NCI-H69 (cell line): ENCODE measurements at regions not wholly inside any gene's neighbourhood (a gene's known extent, or its start where the extent isn't known, plus 50 kb on each side); places are given as distances from the start of the nearest gene placed in this dataset.

ENCODE experiments used
- DNase-seq: peaks from one replicate; lab custom pipeline; 2025; lab: John Stamatoyannopoulos, UW

DNA sequence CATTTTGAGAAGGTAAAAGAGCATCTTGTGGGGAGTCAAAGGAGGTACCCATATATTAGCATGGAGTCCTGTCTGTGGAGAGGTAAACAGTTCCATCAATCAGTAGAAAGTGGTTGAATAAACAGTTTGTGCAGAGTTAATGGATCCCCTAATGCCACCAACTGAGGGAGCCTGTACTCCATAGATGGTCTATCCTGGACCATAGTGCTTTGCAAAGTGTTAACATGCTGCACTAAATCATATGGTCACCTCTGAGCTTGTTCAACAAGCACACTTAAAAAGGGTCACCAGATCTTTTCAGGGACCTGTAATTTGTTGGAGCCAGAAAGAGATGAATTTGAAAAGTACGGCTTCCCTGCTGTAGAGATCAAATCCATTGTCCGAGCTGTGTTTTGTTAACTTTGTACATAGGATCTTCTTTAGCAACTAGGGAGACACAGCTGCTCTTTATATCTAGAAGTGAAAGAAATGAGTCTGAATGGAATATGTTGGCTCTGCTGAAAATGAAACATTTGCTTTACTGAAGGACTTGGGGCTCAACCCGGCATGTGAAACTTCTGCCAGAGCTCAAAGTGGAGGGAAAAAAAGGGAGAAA lies 366.4 kb downstream of the ETNK1 start:
- DNase-seq: peak; percentile 9

GRCh38 chr12:22993609-22994315 lies 368.8 kb downstream of the ETNK1 start:
- DNase-seq: peak; percentile 79

DNA sequence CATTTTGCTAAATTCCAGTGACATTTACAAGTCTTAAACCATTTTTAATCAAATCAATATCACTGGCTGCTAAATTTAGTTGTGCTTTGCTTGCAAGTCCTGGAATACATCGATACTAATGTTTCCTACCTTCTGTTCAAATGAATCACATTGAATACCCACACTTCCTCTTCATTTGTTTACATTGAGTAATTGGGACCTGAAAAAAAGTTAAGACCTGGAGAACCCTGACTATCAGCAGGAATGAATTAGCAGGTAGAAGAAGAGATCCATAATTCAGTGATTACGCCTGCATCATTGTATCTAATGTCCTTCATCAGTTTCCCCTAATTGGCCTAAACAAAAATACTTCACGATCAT lies 369.3 kb downstream of the ETNK1 start:
- peak; percentile 37 for DNase-seq

GRCh38 chr12:23001487-23001886 lies 376.5 kb downstream of the ETNK1 start:
- DNase-seq: no peak

- DNase-seq: no peak
Observed at GRCh38 chr12:23002381-23002780, 377.4 kb downstream of the ETNK1 start.

- DNase-seq: no peak
Observed at GRCh38 chr12:23004473-23005020, 379.6 kb downstream of the ETNK1 start.

DNA sequence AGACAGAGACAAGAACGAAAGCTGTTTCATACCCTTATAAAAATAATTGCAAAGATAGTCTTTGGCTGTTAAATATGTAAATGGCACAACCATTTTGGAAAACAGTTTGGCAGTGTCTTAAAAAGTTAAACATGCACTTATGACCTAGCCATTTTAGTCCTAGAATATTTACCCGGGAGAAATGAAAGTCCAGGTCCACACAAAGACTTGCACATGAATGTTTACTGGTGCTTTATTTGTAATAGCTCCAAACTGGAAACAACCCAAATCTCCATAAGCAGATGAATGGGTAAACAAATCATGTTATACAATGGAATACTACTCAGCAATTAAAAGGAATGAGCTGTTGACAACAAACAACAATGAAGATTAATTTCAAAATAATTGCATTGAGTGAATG lies 380.4 kb downstream of the ETNK1 start:
- no peak for DNase-seq

GRCh38 chr12:23006413-23006812 lies 381.4 kb downstream of the ETNK1 start:
- DNase-seq: no peak

- DNase-seq: no peak
Observed at GRCh38 chr12:23008623-23009022, 383.7 kb downstream of the ETNK1 start.

GRCh38 chr12:23014749-23015148 lies 389.8 kb downstream of the ETNK1 start:
- peak; percentile 6 for DNase-seq

DNA sequence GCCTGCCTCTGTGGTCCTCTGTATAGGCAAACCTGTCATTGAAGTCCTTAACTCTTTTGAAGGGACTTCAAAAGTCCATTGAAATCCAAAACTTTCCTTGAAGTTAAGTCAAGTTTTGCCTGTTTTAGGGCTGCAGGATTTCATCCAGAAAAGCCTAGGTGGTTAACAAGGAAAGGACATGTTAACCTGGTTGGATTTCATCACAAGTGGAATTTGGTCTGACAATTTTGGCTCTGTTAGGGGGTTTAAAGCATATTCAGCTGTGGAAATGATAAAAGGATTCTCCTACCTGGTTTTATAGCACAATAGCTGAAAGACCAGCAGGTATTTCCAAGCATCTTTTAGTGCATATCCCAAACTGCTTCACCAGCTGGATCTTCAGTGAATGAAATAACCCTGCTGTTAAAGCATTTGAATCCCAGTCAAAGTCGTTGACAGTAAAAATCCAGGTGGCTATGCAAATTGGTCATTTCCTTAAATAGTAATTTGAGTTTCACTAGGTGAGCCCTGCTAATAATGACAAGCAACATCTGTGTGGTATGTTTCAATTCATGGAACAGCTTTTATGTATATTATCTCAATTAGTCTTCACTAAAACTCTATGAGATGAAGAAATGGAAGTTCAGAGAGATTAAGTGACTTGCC lies 400.5 kb downstream of the ETNK1 start:
- DNase-seq: peak; percentile 42

DNA sequence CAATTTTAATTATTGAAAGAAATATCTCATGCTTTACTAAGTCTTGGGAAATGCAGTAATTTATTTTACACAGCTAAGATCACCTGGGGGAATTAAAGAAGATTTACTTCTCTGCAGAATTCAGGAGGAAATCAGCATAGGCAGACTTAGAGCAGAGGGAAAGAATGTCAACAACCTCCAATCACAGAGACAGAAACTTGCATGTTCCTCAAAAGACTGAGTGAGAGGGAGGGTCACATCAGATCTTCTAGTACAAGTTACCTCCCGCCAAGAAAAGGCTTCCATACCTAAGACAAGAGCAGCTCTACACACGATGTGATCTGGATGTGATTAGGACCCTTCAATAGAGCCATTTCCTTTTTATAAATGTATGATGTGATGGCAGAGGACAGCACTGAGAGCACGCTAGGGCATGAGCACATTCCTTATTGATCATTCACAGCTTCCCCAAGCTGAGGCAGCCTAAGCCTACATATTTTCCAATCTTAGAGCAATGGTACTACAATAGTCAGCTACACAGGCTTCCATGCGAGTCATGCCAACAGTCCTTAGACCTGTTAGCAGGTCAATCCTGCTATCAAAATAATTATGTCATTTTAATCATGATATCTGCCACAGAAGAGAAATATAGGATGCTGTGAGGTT lies 403.3 kb downstream of the ETNK1 start:
- no peak for DNase-seq

GRCh38 chr12:23029185-23029584 lies 404.2 kb downstream of the ETNK1 start:
- no peak for DNase-seq

DNA sequence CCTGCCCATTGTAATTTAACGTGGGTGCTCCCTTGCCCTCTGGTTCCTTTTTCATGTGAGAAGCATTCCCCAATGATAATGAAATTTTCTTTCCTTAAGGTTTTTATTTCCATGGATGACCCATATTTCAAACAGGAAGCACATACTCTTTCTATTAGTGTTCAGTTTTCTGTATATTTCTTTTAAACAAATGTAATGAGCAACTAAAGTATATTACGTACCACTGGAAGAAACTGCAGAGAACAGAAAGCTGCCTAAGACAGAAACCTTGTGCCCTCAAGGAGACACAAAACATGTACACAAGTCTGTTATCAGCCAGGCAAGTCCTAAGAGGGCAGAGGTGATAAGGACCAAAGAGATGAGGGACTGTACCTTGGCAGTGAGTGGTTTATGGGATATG lies 414.9 kb downstream of the ETNK1 start:
- no peak for DNase-seq

DNA sequence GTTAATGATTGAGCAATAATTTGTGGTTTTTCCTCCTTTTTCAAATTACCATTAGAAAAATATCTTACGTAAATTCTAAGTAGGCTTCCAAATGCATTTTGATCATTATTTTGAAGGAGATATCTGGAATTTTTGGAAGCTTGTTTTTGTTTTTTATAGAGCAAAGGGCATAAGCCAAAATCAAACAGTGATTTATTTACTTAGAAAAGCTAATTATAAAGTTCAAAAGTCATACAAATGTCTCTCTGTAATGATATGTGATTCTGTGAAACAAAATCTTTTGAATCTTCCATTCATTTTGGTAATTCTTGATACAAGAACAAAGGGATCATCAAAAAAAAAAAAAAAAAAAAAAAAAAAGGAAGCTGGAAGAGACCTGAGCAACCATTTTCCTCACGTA lies 416.8 kb downstream of the ETNK1 start:
- DNase-seq: no peak

GRCh38 chr12:23043646-23044045 lies 418.7 kb downstream of the ETNK1 start:
- no peak for DNase-seq

- DNase-seq: peak; percentile 4
Observed at GRCh38 chr12:23049180-23049579, 424.2 kb downstream of the ETNK1 start.

GRCh38 chr12:23055004-23055403 lies 430.0 kb downstream of the ETNK1 start:
- peak; percentile 64 for DNase-seq

- DNase-seq: no peak
Observed at GRCh38 chr12:23057571-23057970, 432.6 kb downstream of the ETNK1 start.

DNA sequence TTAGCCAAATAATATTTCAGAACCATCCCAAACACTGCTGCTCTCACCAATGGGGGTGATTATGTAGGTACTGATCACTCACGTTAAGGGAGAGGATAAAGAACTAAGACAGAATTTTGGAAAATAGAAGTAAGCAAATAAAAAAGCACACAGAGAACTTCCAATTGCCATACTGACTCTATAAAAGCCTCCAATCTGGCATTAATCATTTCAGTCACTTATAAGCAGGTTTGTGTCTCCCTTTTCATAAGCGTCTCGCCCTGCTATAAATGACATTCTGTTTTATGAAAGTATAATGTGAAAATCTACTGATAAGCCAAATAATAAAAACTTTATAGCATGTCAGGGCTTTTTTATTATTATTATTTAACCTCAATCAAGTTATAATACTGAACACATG lies 435.2 kb downstream of the ETNK1 start:
- DNase-seq: no peak

DNA sequence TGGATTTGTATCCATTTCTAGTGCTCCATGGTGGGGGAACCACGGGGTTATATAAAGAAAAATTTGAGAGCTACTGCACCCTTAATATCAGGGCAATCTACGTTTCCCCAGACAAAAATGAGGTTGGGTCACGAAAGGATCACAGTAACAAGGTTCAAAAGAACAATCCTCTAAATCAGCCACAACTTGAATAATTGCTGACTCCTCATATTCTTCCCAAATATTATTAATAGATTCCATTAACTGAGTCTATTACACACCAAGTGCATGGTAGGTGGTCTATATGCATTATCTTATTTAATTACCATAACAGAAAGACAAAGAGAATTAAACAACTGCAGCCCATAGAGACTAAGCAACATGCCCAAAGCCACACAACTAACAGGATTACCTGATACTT lies 438.2 kb downstream of the ETNK1 start:
- no peak for DNase-seq

DNA sequence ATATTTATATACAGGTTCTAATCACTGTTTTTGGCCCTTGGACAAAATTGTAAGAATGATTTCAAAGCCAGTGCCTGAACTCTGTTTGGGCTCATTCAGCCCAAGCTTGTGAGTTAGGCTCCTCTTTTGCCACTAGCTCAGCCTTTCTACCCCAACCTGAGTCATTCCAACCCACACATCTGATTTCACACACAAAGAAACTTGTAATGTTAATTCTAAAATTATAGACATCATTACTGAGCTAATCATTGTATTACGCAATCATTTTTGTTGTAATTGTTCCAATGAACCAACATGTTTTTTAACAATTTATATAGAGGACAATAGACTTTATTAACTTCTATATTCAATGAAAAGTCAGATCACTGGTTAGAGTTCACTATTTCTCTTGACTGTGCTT lies 441.1 kb downstream of the ETNK1 start:
- DNase-seq: no peak

GRCh38 chr12:23083267-23083666 lies 458.3 kb downstream of the ETNK1 start:
- DNase-seq: peak; percentile 94
